ENCODE measurements at regions not wholly inside any gene's neighbourhood (a gene's known extent, or its start where the extent isn't known, plus 50 kb on each side); places are given as distances from the start of the nearest gene placed in this dataset.

DNA sequence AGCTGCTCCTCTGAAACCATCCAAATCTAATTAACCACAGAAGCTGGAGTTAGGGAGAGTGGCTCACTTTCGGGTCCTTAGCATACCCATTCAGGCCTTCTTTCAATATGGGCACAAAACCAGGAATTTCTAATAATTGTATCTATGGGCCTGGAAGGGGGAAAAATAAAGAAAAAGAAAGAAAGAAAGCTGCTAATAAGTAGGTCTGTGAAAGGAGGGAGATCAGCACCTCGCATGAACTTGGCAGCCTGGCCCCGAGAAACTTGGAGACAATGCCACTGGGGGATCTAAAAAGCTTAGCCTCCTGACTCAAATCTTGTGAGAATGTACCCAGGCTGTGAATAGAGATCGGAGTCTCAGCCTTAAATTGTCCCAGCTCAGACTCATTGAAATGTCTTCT is 252.1 kb upstream of the SLC14A2 start:
- TF ChIP-seq, protein P1, sequence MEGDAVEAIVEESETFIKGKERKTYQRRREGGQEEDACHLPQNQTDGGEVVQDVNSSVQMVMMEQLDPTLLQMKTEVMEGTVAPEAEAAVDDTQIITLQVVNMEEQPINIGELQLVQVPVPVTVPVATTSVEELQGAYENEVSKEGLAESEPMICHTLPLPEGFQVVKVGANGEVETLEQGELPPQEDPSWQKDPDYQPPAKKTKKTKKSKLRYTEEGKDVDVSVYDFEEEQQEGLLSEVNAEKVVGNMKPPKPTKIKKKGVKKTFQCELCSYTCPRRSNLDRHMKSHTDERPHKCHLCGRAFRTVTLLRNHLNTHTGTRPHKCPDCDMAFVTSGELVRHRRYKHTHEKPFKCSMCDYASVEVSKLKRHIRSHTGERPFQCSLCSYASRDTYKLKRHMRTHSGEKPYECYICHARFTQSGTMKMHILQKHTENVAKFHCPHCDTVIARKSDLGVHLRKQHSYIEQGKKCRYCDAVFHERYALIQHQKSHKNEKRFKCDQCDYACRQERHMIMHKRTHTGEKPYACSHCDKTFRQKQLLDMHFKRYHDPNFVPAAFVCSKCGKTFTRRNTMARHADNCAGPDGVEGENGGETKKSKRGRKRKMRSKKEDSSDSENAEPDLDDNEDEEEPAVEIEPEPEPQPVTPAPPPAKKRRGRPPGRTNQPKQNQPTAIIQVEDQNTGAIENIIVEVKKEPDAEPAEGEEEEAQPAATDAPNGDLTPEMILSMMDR (IDR thresholded peaks at IDR 0.05): no peak
- no peak for TF ChIP-seq ZFX (IDR thresholded peaks at IDR 0.05; ENCODE audit: borderline replicate concordance)
- H3K27ac ChIP-seq: no peak overlapping the region

DNA sequence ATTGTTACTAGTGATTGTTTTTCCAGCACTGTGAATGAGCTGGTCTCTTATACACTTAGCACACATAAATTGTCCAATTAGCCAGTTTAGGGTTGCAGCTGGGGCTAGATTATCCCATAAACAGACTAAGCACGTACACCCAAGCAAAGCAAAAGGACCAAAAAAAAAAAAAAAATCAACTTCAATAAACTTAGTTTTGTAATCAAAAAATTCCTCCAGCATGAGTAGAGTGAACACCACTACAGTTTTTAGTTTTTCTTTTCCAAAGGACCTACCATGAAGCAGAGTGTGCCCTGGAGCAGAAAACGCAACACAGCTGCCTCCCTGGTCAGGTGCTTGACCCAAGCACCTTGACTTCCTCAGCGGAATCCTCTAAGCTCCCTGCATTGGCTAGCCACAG is 249.4 kb upstream of the SLC14A2 start:
- H3K27ac ChIP-seq: no peak overlapping the region
- TF ChIP-seq, protein P1 (IDR thresholded peaks at IDR 0.05): no peak
- no peak for TF ChIP-seq ZFX (IDR thresholded peaks at IDR 0.05; ENCODE audit: borderline replicate concordance)

DNA sequence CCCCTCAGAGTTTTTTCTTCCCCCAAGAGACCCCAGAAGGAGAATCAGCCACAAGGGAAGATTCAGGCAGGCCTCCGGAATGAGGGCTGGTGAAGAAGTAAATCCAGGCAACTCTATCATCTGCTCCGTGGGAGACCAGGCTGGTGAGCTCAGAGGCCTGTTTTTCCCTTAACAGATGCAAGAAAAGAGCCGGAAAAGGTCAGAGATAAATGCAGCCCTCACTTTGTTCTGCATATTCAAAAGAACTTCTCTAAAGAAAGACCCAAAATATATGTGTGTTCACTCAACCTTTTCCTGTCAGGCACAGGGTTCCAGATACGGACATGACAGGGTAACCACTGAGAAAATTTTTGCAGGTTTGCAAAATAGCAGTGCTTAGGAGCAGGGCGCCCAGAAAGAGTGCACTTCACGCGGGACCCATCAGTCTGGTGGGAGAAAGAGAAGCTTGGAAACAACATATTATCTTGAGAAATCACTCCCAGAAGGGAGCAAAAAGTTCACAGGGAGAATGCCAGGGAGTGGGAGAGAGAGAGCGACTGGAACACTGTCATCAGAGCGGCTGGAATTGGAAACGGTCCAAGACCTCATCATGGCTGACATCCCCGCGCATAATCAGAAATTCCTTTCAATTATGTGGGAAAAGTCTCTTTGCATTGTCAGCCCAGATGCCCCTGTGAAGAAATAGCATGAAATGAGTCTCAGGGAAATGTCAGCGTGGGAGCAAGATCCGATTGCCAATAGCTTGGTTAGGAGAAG is 244.8 kb upstream of the SLC14A2 start:
- TF ChIP-seq, protein P1 (IDR thresholded peaks at IDR 0.05): no peak
- no peak for TF ChIP-seq ZFX (IDR thresholded peaks at IDR 0.05; ENCODE audit: borderline replicate concordance)

DNA sequence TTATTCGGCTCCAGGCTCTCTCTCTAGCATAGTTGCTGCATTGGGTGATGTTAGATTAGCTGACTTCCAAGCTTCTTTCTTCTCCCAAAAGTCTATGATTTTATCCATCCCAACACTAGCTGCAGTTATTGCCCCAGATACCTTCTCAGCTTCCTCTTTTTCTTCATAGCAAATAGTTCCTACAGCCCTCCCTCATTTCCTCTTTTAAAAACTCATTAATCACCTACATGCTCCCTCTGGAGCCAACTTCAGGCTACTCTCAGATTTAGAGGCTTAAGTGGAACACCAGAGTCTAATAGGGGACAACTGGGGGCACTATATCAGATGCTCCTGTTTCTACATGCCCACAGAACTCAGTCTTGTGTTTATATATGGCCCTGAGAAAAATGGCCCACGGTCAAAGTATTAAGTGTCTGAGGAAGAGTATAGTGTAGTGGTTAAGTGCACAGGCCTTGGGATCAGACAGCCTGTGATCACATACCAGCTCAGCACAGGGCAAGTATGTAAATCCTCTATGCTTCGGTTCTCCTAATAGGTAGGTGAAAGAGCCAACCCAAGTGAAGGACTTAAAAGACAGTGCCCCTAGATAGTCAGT is 241.9 kb upstream of the SLC14A2 start:
- H3K27ac ChIP-seq: no peak overlapping the region
- TF ChIP-seq ZFX (IDR thresholded peaks at IDR 0.05; ENCODE audit: borderline replicate concordance): no peak
- TF ChIP-seq, protein P1 (IDR thresholded peaks at IDR 0.05): no peak

More for the DNA sequence above, 244.8 kb upstream of the SLC14A2 start:
- no peak overlapping the region for H3K27ac ChIP-seq

DNA sequence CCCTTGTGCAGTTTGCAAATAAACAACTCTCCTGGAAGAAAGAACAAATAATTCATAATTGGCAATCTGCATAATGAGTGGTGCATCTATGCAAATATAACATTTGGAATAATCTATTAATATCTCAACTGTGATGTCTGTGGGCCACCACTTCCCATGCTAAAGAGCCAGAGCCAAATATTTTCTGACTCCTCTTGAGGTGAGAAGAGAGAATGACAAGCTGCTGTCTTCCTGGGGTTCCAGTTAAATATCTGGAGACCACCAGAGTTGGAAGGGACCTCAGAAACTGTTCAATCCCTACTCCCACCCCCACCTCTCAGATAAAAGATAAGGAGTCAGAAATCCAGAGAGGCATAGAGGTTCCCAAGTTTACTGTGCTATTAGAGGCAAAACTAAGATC is 241.0 kb upstream of the SLC14A2 start:
- no peak overlapping the region for H3K27ac ChIP-seq
- no peak for TF ChIP-seq ZFX (IDR thresholded peaks at IDR 0.05; ENCODE audit: borderline replicate concordance)
- TF ChIP-seq, protein P1 (IDR thresholded peaks at IDR 0.05): no peak

DNA sequence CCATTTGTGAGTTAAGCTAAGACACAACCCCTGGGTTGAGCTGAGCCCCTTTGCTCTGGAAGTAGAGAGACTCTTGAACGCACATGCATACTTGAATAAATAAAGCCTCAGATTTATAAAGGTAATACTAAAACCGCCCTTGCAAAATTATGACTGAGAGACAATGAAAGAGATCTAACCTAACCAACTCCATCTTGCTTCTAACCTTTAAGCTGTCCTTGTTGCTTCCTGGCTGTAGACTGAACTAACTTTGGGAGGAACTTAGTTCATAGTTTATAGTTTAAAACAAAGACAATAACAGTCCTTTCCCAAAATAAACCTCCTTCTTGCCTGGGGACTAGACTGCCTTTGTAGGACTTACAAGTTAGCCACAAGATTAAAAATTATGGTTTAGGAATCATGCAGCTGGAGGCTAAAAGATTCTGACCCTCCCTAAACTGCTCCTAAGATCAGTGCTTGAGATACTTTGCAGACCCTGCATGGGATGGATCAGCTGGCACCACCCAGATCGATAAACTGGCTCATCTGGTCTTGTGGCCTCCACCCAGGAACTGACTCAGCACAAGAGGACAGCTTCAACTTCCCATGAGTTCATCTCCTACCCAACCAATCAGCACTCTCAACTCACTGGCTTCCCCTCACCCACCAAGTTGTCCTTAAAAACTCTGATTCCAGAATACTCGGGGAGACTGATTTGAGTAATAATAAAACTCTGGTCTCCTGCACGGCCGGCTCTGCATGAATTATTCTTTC is 240.2 kb upstream of the SLC14A2 start:
- TF ChIP-seq, protein P1 (IDR thresholded peaks at IDR 0.05): no peak
- TF ChIP-seq ZFX (IDR thresholded peaks at IDR 0.05; ENCODE audit: borderline replicate concordance): no peak
- no peak overlapping the region for H3K27ac ChIP-seq

Measured in 22Rv1 (cell line).